ENCODE measurements at regions not wholly inside any gene's neighbourhood (a gene's known extent, or its start where the extent isn't known, plus 50 kb on each side); places are given as distances from the start of the nearest gene placed in this dataset.

- TF ChIP-seq CTCF (IDR thresholded peaks at IDR 0.05) (no peak), POLR2A (IDR thresholded peaks at IDR 0.05) (no peak)
Measured at GRCh38 chr12:116474331-116474730, 84.8 kb upstream of the MAP1LC3B2 start.

All from right lobe of liver (tissue), 4 donors.